Right renal cortex interstitium (tissue), 3 donors: ENCODE measurements at regions not wholly inside any gene's neighbourhood (a gene's known extent, or its start where the extent isn't known, plus 50 kb on each side); places are given as distances from the start of the nearest gene placed in this dataset.
"Not testable (repeated sequence)": the region's sequence is repeated elsewhere in the genome, so short reads cannot be mapped to it uniquely, and the experiment has no call there.

ENCODE experiments used
- DNase-seq, 3 donors: peaks; one replicate each; pipeline ENCODE4 v3.0.0-alpha.2; 2013; ENCODE audit warnings: low read depth in 3 of 3, low spot score in 2 of 3

GRCh38 chr4:131531087-131531486 is 1618.0 kb upstream of the PCDH10 start:
- DNase-seq: no peak

- no peak for DNase-seq
Measured at GRCh38 chr4:131534944-131535645, 1614.0 kb upstream of the PCDH10 start.

GRCh38 chr4:131540256-131540655 is 1608.8 kb upstream of the PCDH10 start:
- no peak for DNase-seq

- DNase-seq: no peak
Measured at GRCh38 chr4:131547506-131547981, 1601.5 kb upstream of the PCDH10 start.

- DNase-seq: no peak
Measured at GRCh38 chr4:131551306-131551705, 1597.8 kb upstream of the PCDH10 start.

- DNase-seq: no peak
Measured at GRCh38 chr4:131566026-131566425, 1583.1 kb upstream of the PCDH10 start.

DNA sequence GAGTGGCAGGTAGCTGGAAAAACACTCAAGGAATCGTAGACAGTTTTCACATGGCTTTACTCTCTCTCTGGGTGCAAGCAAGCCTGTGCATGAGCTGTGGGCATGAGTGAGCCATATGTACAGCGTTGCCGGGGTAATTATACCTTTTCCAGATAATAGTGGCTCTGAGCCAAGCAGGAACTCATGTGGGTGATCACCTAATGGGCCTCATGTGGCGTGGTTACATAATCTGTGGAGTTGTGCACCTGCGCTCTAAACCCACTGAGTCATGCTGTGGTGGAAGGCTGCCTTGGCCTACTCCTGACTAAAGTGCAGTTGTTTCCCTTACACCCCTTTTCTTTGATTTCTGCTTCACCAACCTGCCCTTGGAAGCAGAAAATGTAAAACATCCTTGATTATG is 1564.5 kb upstream of the PCDH10 start:
- no peak for DNase-seq

DNA sequence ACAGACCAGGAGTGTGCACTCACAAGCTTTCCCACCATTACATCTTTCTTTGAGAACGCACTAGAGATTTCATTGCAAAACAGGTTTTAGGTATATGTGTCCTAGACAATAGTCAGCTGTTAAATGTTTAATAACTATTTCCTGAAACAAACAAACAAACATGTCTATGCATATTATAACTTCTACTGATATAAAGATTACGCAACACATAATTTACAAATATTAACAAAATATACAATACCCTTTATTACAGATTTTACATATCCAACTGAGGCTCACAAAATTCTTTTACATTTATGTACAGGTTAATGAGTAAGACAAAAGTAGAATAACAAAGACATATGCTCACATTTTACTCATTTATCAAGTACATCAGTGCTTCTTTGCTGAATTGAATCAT is 1554.0 kb upstream of the PCDH10 start:
- no peak for DNase-seq

- DNase-seq: no peak
Measured at GRCh38 chr4:131603705-131604104, 1545.4 kb upstream of the PCDH10 start.

DNA sequence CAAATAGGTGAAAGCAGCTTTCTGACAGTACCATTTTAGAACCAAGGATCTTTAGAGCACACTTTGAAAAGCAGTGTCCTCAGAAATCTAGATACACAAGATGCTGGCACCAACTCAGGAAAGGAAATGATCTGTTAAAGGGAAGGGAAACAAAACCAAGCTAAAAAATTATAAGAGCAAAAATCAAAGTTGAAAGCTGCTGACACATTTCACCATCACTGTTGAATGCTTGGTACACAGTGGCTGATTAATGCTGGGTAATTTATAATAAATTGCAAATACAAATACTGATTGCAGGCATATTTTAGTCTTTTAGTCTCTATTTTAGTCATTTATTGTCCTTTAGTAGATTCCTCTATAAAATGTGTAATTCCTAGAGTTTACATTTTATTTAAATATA is 1540.1 kb upstream of the PCDH10 start:
- no peak for DNase-seq

DNA sequence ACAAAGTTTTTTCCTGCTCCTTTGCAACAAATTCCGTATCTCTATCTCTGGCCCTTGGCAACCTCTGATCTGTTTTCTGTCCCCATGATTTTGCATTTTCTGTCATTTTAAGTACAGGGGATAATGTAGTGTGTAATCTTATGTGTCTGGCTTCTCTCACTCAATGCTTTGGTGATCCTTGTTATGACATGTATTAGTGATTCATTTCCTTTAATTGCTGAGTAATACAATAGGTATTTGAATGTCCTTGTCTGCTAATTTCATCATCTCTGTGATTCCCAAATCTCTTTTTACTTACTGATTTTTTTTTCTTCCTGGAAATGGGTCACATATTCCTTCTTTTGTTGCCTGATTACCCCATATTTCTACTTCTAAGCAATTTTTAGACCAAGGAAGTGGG is 1538.6 kb upstream of the PCDH10 start:
- DNase-seq: not testable (repeated sequence)

DNA sequence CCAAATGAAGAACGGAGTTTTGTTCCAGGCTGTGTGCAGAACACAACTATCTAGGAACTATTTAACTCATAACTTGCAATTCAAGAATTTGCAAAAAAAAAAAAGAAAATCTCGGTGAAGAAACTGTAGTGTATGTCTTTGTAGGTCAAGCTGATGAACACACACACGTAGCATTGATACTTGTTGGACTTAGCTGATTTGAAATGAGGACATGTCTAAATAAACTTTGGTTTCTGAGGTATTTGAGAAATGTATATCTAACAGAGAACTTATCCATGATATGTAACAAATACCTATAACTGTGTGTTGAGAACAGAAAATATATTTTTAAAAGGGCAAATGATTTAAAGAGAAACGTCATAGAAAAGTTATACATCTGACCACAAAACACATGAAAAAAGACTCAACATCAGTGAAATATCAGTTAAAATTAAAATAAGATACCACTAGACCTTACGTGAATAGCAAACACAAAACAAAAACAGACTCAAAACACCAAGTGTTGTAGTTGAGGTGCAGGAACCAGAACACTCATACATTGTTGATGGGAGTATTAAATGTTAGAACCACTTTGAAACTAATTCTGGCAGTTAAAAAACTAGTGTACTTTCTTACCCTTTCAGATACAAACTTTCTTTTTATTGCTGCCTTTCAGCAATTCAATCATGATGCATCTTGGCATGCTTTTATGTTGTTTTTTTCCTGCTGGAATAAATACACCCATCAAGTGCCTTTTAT is 1535.8 kb upstream of the PCDH10 start:
- no peak for DNase-seq

- no peak for DNase-seq
Measured at GRCh38 chr4:131613824-131614216, 1535.3 kb upstream of the PCDH10 start.

GRCh38 chr4:131632877-131633276 is 1516.2 kb upstream of the PCDH10 start:
- DNase-seq: no peak

DNA sequence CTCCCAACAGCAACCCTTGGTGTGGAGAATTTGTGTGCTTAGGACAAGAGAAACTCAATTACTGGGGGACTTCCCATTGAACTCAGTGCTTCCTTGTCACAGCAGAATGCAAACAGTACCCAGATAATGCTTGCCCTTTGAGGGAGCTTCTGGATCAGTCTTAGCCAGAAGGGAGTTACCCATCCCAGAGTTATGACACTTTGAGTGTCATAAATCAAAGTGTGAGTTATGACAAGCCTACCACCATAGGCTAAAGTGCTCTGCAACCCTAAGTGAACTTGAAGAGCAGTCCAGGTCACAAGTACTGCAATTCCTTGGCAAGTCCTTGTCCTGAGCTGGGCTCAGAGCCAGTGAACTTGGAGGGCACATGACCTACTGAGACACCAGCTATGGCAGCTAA is 1513.9 kb upstream of the PCDH10 start:
- DNase-seq: no peak

DNA sequence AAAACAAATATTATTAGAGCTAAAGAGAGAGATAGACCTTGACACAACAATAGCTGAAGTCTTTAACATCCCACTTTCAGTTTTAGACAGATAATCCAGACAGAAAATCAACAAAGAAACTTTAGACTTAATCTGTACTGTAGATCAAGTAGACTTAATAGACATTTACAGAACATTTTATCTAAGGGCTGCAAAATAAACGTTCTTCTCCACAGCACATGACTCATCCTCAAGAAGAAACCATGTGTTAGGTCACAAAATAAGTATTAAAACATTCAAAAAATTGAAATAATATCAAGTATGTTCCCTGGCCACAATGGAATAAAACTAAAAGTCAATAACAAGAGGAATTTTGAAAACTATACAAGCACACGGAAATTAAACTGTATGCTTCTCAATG is 1510.3 kb upstream of the PCDH10 start:
- DNase-seq: no peak

DNA sequence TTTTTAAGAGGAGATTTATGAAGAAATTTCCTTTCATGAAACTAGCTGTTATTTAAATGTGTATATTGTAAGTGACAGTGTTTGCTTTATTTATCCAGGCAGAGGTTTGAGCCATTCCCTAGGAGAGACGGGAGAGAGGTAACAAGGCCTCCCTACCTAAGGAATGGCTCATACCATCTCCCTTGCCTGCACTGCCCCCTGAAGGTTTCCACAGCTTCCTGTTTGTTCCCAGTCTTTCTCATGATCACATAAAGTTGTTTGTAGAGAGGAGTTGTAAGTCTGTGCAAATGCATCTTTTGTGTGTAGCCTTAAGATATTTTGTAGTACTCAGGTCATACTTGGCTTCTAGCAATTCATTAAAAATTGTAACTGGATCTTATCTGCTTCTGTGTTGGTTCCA is 1504.5 kb upstream of the PCDH10 start:
- peak in 1 of 3 donors; percentile 1 for DNase-seq

DNA sequence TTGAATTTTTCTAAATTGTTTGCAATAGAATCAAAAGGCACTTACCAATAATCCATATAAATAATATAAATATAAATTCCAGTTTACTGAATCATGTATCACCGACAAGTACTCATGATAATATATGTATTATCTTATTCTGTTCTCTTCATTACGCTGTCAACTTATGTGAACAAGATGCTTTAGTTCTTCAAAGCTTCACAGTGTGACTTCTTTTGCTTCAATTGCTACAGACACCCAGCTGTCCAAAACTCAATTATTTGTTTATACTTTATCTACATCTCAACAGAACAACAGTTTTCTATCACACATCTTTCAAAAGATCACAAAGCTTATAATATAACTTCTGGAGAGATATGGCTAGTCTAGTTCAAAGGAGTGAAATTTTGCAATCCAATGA is 1499.9 kb upstream of the PCDH10 start:
- no peak for DNase-seq

DNA sequence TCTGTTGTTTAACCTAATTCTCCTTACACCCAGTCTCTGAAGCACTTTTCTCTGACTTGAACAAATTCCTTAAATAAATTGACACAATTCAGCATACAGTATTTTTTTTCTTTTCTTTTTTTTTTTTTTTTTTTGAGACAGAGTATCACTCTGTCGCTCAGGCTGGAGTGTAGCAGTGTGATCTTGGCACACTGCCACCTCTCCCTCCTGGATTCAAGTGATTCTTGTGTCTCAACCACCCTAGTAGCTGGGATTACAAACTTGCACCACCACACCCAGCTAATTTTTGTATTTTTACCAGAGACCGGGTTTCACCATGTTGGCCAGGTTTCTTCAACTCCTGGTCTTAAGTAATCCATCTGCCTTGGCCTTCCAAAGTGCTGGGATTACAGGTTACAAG is 1498.1 kb upstream of the PCDH10 start:
- no peak for DNase-seq

DNA sequence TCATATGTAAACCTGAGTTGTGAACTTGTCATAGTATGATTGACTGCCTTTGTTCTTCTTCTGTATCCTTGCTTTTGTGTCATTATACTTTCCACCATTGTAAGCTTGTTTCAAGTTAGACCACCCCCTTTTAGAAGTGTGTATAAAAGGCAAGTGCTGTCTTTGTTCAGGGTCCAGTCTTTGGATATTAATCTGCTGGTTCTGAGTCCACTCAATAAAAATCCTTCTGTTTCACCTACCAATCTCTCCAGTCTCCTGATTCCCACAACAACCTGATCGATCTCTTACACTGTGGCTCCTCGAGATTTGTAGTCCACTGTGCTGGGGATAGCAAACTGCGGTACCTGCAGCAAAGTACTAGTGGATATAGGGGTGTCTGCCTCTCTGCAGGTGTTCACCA is 1465.8 kb upstream of the PCDH10 start:
- not testable (repeated sequence) for DNase-seq

- DNase-seq: no peak
Measured at GRCh38 chr4:131721883-131722282, 1427.2 kb upstream of the PCDH10 start.

- not testable (repeated sequence) for DNase-seq
Measured at GRCh38 chr4:131723069-131723468, 1426.0 kb upstream of the PCDH10 start.
